NCI-H2227 treated with DMSO at 0.1 percent for 48 hours (cell line): ENCODE measurements at regions not wholly inside any gene's neighbourhood (a gene's known extent, or its start where the extent isn't known, plus 50 kb on each side); places are given as distances from the start of the nearest gene placed in this dataset.
"Not testable (repeated sequence)": the region's sequence is repeated elsewhere in the genome, so short reads cannot be mapped to it uniquely, and the experiment has no call there.

Experiments
- DNase-seq: peaks from one replicate; lab custom pipeline; 2025; lab: John Stamatoyannopoulos, UW

- no peak for DNase-seq
Measured at GRCh38 chr22:48758881-48759875, 1068.5 kb downstream of the BRD1 start.

- DNase-seq = no peak
Measured at GRCh38 chr22:48757985-48758561, 1069.6 kb downstream of the BRD1 start.

DNA sequence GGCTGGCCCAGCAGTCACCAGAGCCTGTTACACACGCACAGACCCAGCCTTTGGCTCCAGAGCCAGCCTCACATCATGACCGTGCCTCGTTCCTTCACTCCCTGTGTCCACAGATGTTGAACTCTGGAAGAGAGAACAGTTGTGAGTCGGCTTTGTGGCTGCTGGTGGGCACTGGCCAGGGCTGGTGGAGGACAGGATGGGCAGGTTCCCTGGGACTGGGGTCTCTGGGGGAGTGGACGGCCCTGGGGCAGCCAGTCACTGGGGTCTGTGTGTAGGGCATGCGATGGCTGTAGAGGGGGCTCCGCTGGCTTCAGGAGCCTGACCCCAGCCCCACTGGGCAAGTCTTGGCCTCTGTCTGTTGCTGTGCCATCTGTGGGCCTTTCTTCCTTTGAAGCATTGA is 1070.1 kb downstream of the BRD1 start:
- no peak for DNase-seq

DNA sequence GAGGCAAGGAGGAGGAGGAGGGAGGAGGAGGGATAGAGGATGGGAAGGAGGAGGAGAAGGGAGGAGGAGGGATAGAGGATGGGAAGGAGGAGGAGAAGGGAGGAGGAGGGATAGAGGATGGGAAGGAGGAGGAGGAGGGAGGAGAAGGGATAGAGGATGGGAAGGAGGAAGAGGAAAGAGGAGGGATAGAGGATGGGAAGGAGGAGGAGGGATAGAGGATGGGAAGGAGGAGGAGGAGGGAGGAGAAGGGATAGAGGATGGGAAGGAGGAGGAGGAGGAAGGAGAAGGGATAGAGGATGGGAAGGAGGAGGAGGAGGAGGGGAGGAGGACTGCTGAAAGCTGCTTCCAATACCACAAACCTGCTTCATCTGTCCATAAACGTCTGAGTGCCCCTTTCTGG is 1070.5 kb downstream of the BRD1 start:
- DNase-seq = not testable (repeated sequence)

DNA sequence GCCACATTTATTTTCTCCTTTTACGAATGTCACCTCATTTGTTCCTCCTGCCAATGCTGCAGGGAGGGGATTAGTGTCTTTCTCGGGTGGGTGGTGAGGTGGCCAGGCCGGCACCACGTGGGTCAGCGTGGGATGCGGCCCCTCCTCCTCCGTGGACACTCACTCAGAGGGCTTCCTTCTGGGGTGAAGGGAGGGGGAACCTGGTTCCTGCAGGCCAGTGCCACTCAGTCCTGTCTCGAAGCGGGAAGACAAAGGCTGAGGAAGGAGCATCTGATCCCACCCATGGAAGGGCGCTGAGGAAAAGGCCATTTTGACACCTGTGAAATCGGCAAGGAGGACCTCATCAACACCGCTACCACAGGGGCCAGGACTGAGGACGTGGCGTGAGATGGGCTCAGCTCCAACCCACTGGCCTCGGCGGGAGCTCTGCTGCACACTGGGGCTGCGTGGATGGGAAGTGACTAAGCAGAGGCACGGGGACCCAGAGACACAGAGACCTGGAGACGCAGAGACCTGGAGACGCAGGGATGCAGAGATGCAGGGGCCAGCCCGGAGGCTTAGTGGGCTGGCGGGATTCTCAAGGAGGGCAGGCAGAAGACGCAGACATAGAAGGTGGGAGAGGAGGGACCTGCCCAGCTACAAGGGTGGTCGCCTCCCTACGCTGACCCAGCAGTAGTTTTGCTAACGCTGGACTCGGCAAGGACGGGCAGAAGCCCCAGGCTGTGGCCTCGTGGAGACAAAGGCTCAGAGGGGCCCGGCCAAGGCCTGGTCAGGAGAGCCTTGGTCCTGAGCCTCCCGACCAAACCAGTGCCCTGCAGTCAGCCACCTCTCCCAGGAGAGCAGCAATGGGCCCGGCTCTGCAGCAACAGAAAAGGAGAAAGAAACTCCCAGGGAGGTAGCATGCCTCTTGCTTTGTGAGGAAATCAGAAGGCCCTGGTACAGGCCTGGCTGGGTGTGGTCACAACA is 1071.2 kb downstream of the BRD1 start:
- no peak for DNase-seq

DNA sequence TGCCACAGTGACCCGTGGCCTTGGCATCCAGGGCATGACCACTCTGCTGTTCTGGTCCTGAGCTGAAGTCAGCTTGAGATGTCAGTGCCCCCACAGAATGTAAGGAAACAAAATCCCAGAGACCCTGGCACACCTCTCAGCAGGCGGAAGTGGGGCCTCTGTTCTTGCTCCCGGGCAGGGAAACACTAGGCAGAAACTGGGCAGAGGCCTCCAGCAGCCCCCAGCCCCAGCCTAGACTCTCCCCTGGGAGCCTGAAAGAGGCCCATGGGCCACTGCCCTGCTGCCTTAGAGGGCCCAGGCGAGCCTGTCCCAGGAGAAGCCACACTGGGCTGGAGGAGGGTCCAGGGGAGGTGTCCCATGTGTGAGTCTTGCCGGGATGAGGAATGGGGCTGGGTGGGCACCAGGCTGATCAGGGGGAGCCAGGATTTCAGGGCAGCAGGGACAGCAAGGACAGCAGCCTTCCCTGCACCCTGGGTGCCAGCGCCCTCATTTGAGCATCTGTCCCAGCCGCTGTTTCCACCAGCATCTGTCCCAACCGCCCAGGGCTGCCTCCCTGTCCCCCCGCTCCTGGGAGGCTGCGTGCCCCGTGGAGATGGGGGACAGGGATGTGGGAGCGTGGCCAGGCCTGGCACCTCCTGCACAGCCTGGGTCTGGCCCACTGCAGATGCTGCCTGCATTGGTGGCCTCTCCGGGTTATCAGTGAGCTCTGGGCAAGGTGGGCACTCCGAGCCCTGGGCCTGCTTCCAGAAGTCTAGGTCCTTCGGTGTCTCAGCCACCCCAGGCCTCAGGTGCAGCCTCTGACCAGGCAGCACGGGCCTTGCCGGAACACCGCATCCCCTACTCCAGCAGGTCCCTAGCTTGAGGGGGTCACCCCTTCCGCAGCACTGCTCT is 1072.4 kb downstream of the BRD1 start:
- no peak for DNase-seq

- no peak for DNase-seq
Measured at GRCh38 chr22:48754611-48755058, 1073.0 kb downstream of the BRD1 start.

DNA sequence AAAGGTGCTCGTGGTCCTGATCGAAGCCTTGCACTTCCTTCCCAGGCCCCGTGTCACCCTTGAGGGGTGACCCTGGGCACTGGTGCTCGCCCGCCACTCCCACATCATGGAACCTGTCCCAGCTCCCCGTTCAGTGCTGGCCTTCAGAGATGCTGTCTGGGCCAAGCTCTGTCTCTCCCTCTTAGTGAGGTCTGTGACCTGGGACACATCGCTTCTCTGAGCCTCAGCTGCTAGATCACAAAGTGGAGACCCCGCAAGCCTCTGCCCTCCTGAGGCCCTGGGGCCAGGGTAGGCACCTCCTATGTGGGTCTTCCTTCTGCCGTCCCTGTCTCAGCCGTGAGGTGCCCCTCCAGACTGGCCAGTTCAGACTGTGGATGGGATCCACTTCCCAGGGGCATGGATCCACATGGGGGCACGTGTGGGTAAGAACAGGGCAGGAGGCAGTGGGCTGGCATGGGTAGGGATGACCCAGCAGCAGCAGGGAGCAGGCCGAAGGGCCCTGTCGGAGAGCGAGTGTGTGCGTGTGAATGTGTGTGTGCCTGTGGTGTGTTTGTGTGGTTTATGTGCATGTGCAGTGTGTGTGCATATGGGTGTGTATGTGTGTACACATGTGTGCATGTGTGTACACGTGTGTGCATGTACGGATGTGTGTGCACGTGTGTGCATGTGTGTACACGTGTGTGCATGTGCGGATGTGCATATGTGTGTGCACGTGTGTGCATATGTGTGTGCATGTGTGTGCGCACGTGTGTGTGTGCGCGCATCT is 1073.7 kb downstream of the BRD1 start:
- no peak for DNase-seq

- DNase-seq = no peak
Measured at GRCh38 chr22:48753381-48753730, 1074.3 kb downstream of the BRD1 start.

- DNase-seq = no peak
Measured at GRCh38 chr22:48752451-48753380, 1075.0 kb downstream of the BRD1 start.

DNA sequence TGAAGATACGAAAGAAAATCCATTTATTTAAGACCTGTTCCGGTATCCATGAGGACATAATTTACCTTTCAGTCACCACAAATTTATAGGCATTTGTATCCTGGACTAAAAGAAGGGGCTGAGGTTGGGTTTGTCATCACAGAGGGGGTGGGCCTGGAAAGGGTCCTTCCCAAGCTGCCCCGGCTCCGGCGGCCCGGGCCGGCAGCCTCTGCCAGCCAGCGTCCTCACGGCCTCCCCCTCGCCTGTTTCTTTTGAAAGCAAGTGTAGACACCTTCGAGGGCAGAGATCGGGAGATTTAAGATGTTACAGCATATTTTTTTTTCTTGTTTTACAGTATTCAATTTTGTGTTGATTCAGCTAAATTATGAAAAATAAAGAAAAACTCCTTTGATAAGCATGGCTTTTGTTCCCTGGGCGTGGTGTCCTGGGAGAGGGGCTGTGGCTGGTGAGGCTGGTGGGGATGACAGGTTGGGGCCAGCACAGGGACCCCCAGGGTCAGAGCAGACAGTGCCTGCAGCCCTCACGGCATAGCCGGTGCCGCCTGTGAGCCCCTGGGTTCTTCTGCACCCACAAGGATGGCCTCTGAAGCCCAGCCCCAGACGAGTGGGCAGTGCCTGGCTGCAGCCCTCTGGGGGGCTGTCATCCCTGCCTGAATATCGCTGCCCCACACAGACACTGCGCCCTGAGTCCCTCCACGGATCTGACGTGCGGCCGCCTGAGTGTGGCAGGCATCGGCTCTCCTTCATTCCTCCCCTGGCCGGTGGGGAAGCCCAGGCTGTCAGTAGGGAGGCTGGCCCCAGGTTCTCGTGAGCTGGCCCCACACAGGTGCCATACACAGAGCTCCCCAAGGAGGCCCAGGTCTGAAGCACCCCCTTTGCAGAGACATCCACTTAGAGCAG is 1075.9 kb downstream of the BRD1 start:
- DNase-seq = no peak

DNA sequence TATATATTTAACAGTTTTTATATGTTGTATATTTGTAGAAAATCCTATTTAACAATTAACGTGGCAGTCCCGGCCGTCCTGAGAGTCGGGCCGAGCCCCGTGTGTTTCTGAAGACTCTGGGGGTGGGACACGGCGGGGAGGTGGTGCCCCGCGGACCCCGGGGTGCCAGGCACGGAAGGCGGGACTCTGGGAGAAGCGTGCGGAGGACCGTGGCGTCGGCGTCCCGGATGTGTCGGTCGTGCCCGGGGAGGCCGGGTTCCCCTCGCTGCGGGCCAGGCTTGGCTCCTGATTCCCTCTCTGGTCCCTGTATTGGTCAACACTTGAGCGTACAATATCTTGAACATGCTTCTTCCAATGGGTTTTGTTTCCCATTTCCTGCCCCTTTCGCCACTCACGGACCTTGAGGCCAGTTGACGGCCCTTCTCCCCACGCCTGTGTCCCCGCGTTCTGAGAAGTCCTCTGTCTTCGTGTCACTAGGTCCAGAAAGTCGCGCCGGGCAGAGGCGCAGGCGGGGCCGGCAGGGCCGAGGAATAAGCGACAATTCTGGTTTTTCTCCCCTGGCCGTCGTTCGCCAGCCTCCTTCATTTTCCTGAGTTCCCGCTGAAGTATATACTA is 1076.7 kb downstream of the BRD1 start:
- no peak for DNase-seq

DNA sequence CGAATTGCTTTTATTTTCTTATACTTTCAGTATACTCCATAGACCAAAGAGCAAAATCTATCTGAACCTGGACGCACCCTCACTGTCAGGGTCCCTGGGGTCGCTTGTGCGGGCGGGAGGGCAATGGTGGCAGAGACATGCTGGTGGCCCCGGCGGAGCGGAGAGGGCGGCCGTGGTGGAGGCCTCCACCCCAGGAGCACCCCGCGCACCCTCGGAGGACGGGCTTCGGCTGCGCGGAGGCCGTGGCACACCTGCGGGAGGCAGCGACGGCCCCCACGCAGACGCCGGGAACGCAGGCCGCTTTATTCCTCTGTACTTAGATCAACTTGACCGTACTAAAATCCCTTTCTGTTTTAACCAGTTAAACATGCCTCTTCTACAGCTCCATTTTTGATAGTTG is 1077.4 kb downstream of the BRD1 start:
- DNase-seq = no peak

DNA sequence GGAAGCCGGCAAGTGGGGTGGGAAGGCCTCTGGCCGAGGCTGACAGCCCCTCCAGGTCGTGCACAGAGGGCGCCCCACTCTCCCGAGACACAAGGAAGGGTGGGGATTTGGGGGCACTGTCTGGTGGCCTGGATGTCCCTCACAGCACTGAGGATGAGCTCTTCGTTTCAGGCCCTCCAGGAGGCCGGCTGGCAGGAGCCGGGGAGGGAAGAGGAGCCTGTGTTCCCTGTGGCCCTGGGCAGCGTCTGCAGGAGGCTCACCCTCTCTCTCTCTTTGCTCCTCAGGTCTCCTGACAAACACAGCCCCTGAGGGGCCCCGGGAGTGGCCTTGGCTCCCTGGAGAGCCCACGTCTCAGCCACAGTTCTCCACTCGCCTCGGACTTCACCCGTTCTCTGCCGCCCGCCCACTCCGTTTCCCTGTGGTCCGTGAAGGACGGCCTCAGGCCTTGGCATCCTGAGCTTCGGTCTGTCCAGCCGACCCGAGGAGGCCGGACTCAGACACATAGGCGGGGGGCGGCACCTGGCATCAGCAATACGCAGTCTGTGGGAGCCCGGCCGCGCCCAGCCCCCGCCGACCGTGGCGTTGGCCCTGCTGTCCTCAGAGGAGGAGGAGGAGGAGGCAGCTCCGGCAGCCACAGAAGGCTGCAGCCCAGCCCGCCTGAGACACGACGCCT is 1078.0 kb downstream of the BRD1 start:
- no peak for DNase-seq

- no peak for DNase-seq
Measured at GRCh38 chr22:48748860-48749554, 1078.7 kb downstream of the BRD1 start.

DNA sequence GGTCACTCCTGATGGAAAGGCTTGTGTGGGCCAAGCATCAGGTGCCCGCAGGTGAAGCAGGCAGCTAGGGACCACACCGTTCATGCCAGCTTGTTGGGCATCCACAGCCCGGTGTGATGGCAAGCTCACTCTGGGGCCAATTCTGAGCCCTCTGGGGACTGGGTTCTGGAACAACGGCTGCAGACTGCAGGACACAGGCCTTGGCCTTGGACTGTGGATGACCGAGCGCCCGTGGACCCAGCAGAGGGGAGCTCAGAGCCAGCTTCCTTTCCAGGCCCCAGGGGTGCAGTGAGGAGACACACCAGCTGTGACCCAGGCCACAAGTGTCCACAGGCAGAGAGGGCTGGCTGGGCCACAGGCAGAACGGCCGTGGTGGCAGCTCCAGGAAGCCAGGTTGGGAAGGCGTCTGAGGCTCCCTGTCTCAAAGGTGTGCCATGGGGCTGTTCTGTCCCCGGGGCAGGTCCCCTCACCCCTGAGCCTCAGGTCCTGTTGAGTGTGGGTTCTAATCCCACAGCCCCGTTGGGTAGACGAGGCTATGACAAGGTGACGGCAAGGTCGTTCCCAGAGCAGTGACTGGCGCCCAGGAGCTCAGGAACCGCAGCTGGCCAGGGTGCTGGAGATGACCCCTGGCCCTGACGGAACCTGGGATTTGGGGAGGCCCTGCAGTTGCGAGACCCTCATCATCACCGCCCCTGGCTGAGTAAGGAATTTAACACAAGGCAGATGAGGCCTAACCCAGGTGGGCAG is 1079.4 kb downstream of the BRD1 start:
- DNase-seq = no peak
